ENCODE measurements at regions not wholly inside any gene's neighbourhood (a gene's known extent, or its start where the extent isn't known, plus 50 kb on each side); places are given as distances from the start of the nearest gene placed in this dataset.

DNA sequence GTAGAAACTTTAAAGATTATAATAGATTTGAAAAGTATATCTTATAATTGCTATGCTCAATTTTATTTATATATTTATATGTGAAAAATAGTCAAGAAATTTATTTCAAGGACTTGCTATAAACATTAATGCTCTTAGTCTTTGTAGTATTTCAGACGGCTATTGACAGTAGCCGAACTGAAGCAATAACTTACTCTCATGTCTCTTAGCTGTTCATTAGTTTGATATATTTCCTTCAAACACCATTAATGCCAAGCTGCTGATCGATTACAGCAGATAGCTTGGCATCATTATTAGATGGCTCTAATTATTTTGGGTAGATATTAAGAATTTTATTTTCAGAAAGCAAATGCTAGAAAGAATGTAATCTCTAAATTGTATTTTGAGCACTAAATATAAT, 1151.5 kb upstream of the SPRY2 start:
- TF ChIP-seq POLR2A (IDR thresholded peaks at IDR 0.05; ENCODE audit: extremely low read depth, insufficient read length) (no peak), CTCF (IDR thresholded peaks at IDR 0.05; ENCODE audit: low read depth, low read length) (no peak), MYC (IDR thresholded peaks at IDR 0.05; ENCODE audit: low read depth, low read length) (no peak)
